Muscle layer of colon (tissue), 2 donors: ENCODE measurements at regions not wholly inside any gene's neighbourhood (a gene's known extent, or its start where the extent isn't known, plus 50 kb on each side); places are given as distances from the start of the nearest gene placed in this dataset.
"Not testable (repeated sequence)": the region's sequence is repeated elsewhere in the genome, so short reads cannot be mapped to it uniquely, and the experiment has no call there.

Experiments used
- H3K27ac ChIP-seq: one replicate; pipeline ENCODE4 v1.7.0; 2013; ENCODE audit warnings: low read depth, mild to moderate bottlenecking, low read length, moderate library complexity
- H3K27me3 ChIP-seq, 2 donors: one replicate each; pipeline ENCODE4 v1.7.0; 2013; ENCODE audit warnings: low read length in 2 of 2, mild to moderate bottlenecking in 2 of 2; ENCODE audit not compliant: insufficient read depth in 2 of 2, control insufficient read depth in 1 of 2
- H3K36me3 ChIP-seq: one replicate; pipeline ENCODE4 v1.7.0; 2013; ENCODE audit warnings: mild to moderate bottlenecking, low read length; ENCODE audit not compliant: insufficient read depth
- H3K4me1 ChIP-seq: one replicate; pipeline ENCODE4 v1.7.0; 2013; ENCODE audit warnings: mild to moderate bottlenecking, low read length; ENCODE audit not compliant: insufficient read depth
- H3K4me3 ChIP-seq, 2 donors: one replicate each; pipeline ENCODE4 v1.7.0; 2013; ENCODE audit warnings: low read length in 2 of 2, low read depth in 1 of 2, mild to moderate bottlenecking in 1 of 2, moderate library complexity in 1 of 2
- H3K9ac ChIP-seq: one replicate; pipeline ENCODE4 v1.7.0; 2013; ENCODE audit warnings: low read length
- H3K9me3 ChIP-seq: one replicate; pipeline ENCODE4 v1.7.0; 2013; ENCODE audit warnings: mild to moderate bottlenecking, low read length
- donor health status: abdominal sarcoma.
- donor health status: Adenocarcinoma of cecum.

- H3K27ac ChIP-seq, result no peak overlapping the region
- peaks cover 9% of the 10 kb centered on the region for H3K4me1 ChIP-seq
- no peaks in the 10 kb centered on the region for H3K36me3 ChIP-seq
- no peaks in the 10 kb centered on the region for H3K27me3 ChIP-seq
- no peak overlapping the region for H3K9ac ChIP-seq
- no peaks in the 10 kb centered on the region for H3K9me3 ChIP-seq
- no peak overlapping the region for H3K4me3 ChIP-seq
Observed at GRCh38 chr10:36764823-36765222, 360.6 kb upstream of the ANKRD30A start.

GRCh38 chr10:36761121-36761520 is 364.3 kb upstream of the ANKRD30A start:
- no peaks in the 10 kb centered on the region for H3K9me3 ChIP-seq
- no peaks in the 10 kb centered on the region for H3K36me3 ChIP-seq
- H3K9ac ChIP-seq, result no peak overlapping the region
- no peaks in the 10 kb centered on the region for H3K27me3 ChIP-seq
- H3K4me1 ChIP-seq, result peaks cover 5% of the 10 kb centered on the region
- no peak overlapping the region for H3K27ac ChIP-seq
- H3K4me3 ChIP-seq, result no peak overlapping the region

- Histone ChIP-seq H3K4me1 (no peaks in the 10 kb centered on the region), H3K27ac (no peak overlapping the region), H3K4me3 (no peak overlapping the region), H3K9me3 (no peaks in the 10 kb centered on the region), H3K9ac (no peak overlapping the region), H3K27me3 (no peaks in the 10 kb centered on the region), H3K36me3 (no peaks in the 10 kb centered on the region)
Observed at GRCh38 chr10:36759141-36759805, 366.1 kb upstream of the ANKRD30A start.

GRCh38 chr10:36748128-36748871 is 377.1 kb upstream of the ANKRD30A start:
- H3K27ac ChIP-seq, result no peak overlapping the region

GRCh38 chr10:36739884-36740445 is 385.4 kb upstream of the ANKRD30A start:
- Histone ChIP-seq H3K27ac (no peak overlapping the region), H3K4me3 (no peak overlapping the region), H3K9ac (no peak overlapping the region), H3K4me1 (no peaks in the 10 kb centered on the region), H3K27me3 (no peaks in the 10 kb centered on the region), H3K9me3 (no peaks in the 10 kb centered on the region), H3K36me3 (no peaks in the 10 kb centered on the region)

More at GRCh38 chr10:36748128-36748871, 377.1 kb upstream of the ANKRD30A start:
- H3K9ac ChIP-seq, result no peak overlapping the region
- H3K4me3 ChIP-seq, result no peak overlapping the region
- H3K9me3 ChIP-seq, result no peaks in the 10 kb centered on the region
- H3K27me3 ChIP-seq, result no peaks in the 10 kb centered on the region
- H3K36me3 ChIP-seq, result no peaks in the 10 kb centered on the region
- H3K4me1 ChIP-seq, result no peaks in the 10 kb centered on the region

- Histone ChIP-seq H3K9ac (no peak overlapping the region), H3K4me3 (no peak overlapping the region), H3K27ac (no peak overlapping the region), H3K9me3 (no peaks in the 10 kb centered on the region), H3K36me3 (no peaks in the 10 kb centered on the region), H3K27me3 (no peaks in the 10 kb centered on the region), H3K4me1 (no peaks in the 10 kb centered on the region)
Observed at GRCh38 chr10:36738738-36739431, 386.5 kb upstream of the ANKRD30A start.

GRCh38 chr10:36736311-36736710 is 389.1 kb upstream of the ANKRD30A start:
- Histone ChIP-seq H3K4me3 (no peak overlapping the region), H3K36me3 (no peaks in the 10 kb centered on the region), H3K27me3 (no peaks in the 10 kb centered on the region), H3K9me3 (no peaks in the 10 kb centered on the region), H3K4me1 (no peaks in the 10 kb centered on the region), H3K9ac (no peak overlapping the region), H3K27ac (no peak overlapping the region)

- H3K4me1 ChIP-seq, H3K27me3 ChIP-seq, H3K9ac ChIP-seq, H3K9me3 ChIP-seq, H3K36me3 ChIP-seq, H3K27ac ChIP-seq, H3K4me3 ChIP-seq: not testable (repeated sequence)
Observed at GRCh38 chr10:36734590-36734989, 390.8 kb upstream of the ANKRD30A start.

GRCh38 chr10:36730316-36730715 is 395.1 kb upstream of the ANKRD30A start:
- no peaks in the 10 kb centered on the region for H3K27me3 ChIP-seq
- H3K4me3 ChIP-seq, result no peak overlapping the region
- H3K9me3 ChIP-seq, result no peaks in the 10 kb centered on the region
- H3K27ac ChIP-seq, result no peak overlapping the region
- H3K36me3 ChIP-seq, result no peaks in the 10 kb centered on the region
- no peak overlapping the region for H3K9ac ChIP-seq
- H3K4me1 ChIP-seq, result no peaks in the 10 kb centered on the region

GRCh38 chr10:36728626-36729025 is 396.8 kb upstream of the ANKRD30A start:
- Histone ChIP-seq H3K36me3 (no peaks in the 10 kb centered on the region), H3K4me3 (no peak overlapping the region), H3K27me3 (no peaks in the 10 kb centered on the region), H3K4me1 (no peaks in the 10 kb centered on the region), H3K9me3 (no peaks in the 10 kb centered on the region), H3K27ac (no peak overlapping the region), H3K9ac (no peak overlapping the region)
